NCI-H2196 (cell line): ENCODE measurements at regions not wholly inside any gene's neighbourhood (a gene's known extent, or its start where the extent isn't known, plus 50 kb on each side); places are given as distances from the start of the nearest gene placed in this dataset.
"Not testable (repeated sequence)": the region's sequence is repeated elsewhere in the genome, so short reads cannot be mapped to it uniquely, and the experiment has no call there.

Source experiments
- DNase-seq: peaks from one replicate; lab custom pipeline; 2025; ENCODE audit not compliant: unreplicated experiment; lab: John Stamatoyannopoulos, UW

- no peak for DNase-seq
Measured at GRCh38 chr20:56916345-56916622, 287.2 kb downstream of the TFAP2C start.

DNA sequence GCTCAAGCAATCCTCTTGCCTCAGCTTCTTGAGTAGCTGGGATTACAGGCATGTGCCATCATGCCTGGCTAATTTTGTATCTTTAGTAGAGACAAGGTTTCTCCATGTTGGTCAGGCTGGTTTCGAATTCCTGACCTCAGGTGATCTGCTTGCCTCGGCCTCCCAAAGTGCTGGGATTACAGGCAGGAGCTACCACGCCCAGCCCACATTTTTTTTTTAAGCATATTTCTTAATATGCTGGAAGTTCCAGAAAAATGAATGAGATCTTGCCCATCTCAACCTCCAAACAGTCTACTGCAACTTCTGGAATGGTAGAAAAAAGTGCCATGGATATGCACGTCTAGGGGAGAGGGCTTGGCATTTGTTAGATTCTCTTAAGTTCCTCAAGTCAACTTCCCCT is 290.9 kb downstream of the TFAP2C start:
- DNase-seq: not testable (repeated sequence)

GRCh38 chr20:56922497-56922896 is 293.4 kb downstream of the TFAP2C start:
- DNase-seq: no peak

- no peak for DNase-seq
Measured at GRCh38 chr20:56924292-56925081, 295.4 kb downstream of the TFAP2C start.

GRCh38 chr20:56925082-56925830 is 296.1 kb downstream of the TFAP2C start:
- no peak for DNase-seq

GRCh38 chr20:56925831-56926170 is 296.7 kb downstream of the TFAP2C start:
- DNase-seq: no peak

- DNase-seq: no peak
Measured at GRCh38 chr20:56926501-56926900, 297.4 kb downstream of the TFAP2C start.

DNA sequence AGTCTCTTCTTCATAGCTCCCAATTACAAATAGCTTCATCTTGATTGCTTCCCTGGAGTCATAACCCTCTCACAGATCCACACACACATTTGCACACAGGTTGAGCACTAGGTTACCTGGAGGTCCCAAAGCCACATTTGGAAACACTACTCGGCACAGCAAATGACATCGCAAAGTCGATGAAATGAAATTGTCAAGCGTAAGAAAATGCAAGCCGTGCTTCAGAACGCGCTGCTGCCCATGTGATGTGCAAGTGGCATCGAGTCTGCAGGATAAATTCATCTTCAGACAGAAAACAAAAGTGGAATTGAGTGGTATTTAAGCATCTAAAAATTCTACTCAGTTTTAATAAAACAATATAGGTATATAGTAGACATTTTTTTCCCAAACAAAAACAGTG is 298.0 kb downstream of the TFAP2C start:
- no peak for DNase-seq

DNA sequence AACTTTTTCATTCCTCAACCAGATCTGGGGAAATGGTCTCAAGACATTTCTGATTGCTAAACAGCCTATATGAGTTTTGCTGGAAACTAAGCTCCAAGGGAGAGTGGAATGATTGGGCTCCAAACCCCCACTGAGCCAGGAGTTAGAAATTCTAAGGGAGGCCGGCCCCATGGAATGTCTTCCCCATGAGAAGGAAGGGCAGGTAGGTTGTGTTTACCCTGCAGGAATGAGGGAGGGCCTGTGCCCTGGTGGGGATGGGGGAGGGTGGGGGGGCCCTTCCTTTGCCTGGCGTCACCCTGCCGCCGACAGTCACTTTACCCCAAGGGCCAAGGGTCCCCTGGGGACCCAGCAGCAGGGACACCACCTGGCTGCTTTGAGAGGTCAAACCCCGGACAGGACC is 298.9 kb downstream of the TFAP2C start:
- no peak for DNase-seq

DNA sequence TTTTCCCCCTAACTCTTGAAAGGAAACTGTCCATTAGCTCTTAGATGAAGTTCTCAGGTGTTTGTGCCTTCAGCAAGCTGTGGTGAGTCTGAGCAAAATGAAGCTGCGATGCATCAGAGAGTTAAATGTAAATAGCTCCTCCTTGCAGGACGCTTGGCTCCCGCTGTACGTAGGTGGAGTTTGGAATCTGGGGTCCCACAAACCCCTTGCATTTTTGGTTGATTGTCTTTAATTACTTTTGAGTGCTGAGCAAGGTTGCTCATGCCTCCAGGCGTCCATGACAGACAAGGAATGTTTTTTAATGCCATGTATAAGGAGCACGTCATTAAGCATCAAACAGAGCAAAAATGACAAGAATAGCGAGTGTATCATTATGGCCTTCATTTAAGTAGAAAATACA is 300.5 kb downstream of the TFAP2C start:
- DNase-seq: no peak

- DNase-seq: no peak
Measured at GRCh38 chr20:56930876-56931275, 301.8 kb downstream of the TFAP2C start.

DNA sequence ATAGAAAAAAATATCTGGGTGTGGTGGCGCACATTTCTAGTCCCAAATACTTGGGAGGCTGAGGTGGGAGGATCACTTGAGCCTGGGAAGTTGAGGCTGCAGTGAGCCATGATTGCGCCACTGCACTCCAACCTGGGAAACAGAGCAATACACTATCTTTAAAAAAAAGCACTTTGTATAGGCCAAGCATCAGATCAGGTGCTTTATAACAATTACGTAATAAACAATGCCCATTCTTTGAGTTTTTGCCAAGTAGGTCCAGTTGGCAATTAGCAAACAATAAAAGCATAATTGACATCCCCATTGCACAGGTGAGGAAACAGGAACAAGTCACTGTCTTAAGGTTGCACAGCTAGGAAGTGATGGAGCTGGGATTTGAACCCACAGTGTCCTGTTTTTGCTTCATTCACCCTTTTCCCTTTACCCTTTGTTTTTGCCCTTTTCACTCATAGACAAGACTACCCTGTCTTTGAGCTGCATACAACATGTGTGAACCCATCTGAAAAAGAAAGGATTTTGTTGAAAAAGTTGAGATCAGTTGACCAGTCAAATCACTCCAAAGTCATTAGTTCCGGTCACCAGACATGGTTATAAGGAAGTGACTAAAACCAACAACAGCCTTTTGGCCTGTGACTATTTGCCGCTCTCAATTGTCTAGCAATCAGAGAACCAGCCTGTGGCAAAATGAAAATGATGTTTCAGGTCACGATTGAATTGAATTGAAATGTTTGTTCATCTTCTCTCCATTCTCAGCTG is 303.6 kb downstream of the TFAP2C start:
- DNase-seq: no peak

- DNase-seq: no peak
Measured at GRCh38 chr20:56933331-56933698, 304.2 kb downstream of the TFAP2C start.

- DNase-seq: no peak
Measured at GRCh38 chr20:56934888-56935287, 305.8 kb downstream of the TFAP2C start.

GRCh38 chr20:56940466-56940865 is 311.4 kb downstream of the TFAP2C start:
- DNase-seq: no peak

GRCh38 chr20:56941101-56941686 is 312.1 kb downstream of the TFAP2C start:
- no peak for DNase-seq

- DNase-seq: no peak
Measured at GRCh38 chr20:56943946-56944945, 315.1 kb downstream of the TFAP2C start.

DNA sequence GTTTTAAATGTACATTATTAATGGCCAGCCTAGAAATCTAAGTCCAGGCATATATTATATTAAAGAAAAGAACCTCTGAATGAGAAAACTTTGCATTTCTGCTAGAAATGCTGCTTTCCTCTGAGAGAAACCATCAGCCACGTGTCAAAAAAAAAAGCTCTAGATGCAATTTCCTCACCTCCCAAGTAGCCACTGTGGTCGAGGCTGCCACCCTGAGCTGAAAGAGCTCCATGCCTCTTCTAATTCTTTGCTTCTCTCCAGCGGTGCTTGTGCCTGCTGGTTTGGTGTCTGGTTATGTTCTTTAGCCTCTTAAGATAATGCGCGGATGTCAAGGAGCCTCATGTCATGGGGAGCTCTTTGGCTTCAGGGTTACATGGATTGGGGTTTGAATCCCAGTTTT is 316.0 kb downstream of the TFAP2C start:
- no peak for DNase-seq

- DNase-seq: no peak
Measured at GRCh38 chr20:56945901-56946300, 316.8 kb downstream of the TFAP2C start.

DNA sequence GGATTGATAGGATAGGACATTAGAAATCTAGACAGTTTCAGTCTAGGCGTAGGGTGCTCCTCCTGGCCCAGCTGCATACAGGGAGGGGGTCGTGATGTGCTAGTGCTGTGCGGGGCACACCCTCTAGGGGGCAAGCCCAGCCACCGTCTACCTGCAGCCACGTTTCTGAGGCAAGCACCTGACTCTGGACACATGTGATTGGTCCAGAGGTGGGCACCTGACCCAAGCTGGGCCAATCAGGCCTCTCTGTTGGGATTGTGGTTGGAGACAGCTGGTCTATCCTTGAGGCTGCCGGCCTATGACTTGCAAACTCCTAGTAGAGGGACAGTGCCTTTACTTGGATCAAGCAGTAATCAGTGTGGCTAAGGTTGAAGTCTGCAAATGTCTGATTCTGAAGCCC is 317.1 kb downstream of the BMP7 start:
- no peak for DNase-seq
